AG04450 (cell line): ENCODE measurements at regions not wholly inside any gene's neighbourhood (a gene's known extent, or its start where the extent isn't known, plus 50 kb on each side); places are given as distances from the start of the nearest gene placed in this dataset.

Experiments
- CTCF ChIA-PET: fragments of 300-600, 350-600 bp; formaldehyde crosslinking; extraction: SDS; loops from one replicate; lab custom pipeline; 2022; ENCODE audit warnings: antibody characterized with exemption, inconsistent platforms; lab: Charles Lee
- POLR2A ChIA-PET: fragments of 350-600 bp; formaldehyde crosslinking; extraction: SDS; loops from one replicate; lab custom pipeline; 2021; ENCODE audit warnings: antibody characterized with exemption, inconsistent platforms; lab: Yijun Ruan, JAX
- DNase-seq: peaks from one replicate; pipeline ENCODE4 v3.0.0-alpha.2; 2011; ENCODE audit warnings: low read depth, low spot score
- H3K27ac ChIP-seq: one replicate; pipeline ENCODE4 v1.5.1; 2012; ENCODE audit warnings: low read depth, low read length, control low read depth
- H3K27me3 ChIP-seq: one replicate; pipeline ENCODE4 v1.6.0; 2012; ENCODE audit warnings: low read length; ENCODE audit not compliant: control insufficient read depth, insufficient read depth
- H3K4me3 ChIP-seq: 2 replicates; pipeline ENCODE4 v1.5.1; 2011; ENCODE audit warnings: mild to moderate bottlenecking, low read depth, low read length, control low read depth
- H3K9me3 ChIP-seq: 2 replicates; pipeline ENCODE4 v1.5.1; 2012; ENCODE audit warnings: low read length; ENCODE audit not compliant: control insufficient read depth, insufficient read depth
- TF ChIP-seq, protein P1 (sequence below): IDR thresholded peaks from 2 replicates; pipeline ENCODE4 v1.5.1; 2011; ENCODE audit warnings: low read depth, low read length, control low read depth, inconsistent platforms

DNA sequence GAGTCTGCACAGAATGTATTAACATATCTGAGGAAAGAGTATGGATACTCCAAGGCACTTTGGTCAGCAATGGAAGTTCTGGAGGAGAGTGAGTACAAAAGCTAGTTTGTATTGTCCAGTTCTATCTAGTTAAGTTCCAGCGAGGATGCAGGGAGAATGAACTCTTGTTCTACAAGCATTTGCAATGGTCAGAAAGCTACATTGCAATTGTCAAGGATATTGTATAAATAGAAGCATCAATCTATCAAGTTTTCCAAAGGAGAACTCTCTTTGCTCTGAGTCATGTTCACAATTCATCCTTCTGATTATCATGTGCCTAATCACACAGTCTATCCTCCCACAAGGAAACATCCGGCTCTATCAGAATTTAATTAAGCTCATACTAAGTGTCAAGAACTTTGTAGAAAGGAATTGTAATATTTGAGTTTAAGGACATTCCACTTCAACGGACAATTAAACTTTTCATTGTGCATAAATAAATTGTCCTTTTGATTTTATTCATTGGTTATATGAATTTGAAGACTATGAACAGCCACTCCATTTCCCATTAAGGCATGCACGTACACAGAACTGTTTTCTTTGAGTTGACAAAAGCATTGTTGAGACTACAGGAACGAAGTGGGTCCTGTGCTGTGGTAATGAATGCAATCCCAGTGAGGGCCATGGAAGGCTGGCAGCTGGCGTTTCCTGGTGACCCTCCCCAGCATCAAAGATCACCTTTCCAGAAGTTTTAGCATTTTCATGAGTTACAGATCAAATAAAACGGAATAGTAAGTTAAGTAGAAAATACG, 973.5 kb upstream of the GOT2 start:
- CTCF ChIA-PET = no interaction called here
- no peak overlapping the region for H3K27ac ChIP-seq
- TF ChIP-seq, protein P1, sequence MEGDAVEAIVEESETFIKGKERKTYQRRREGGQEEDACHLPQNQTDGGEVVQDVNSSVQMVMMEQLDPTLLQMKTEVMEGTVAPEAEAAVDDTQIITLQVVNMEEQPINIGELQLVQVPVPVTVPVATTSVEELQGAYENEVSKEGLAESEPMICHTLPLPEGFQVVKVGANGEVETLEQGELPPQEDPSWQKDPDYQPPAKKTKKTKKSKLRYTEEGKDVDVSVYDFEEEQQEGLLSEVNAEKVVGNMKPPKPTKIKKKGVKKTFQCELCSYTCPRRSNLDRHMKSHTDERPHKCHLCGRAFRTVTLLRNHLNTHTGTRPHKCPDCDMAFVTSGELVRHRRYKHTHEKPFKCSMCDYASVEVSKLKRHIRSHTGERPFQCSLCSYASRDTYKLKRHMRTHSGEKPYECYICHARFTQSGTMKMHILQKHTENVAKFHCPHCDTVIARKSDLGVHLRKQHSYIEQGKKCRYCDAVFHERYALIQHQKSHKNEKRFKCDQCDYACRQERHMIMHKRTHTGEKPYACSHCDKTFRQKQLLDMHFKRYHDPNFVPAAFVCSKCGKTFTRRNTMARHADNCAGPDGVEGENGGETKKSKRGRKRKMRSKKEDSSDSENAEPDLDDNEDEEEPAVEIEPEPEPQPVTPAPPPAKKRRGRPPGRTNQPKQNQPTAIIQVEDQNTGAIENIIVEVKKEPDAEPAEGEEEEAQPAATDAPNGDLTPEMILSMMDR = no peak
- POLR2A ChIA-PET = no interaction called here
- no peaks in the 10 kb centered on the region for H3K27me3 ChIP-seq
- no peak overlapping the region for H3K4me3 ChIP-seq
- DNase-seq = no peak
- H3K9me3 ChIP-seq = no peaks in the 10 kb centered on the region

DNA sequence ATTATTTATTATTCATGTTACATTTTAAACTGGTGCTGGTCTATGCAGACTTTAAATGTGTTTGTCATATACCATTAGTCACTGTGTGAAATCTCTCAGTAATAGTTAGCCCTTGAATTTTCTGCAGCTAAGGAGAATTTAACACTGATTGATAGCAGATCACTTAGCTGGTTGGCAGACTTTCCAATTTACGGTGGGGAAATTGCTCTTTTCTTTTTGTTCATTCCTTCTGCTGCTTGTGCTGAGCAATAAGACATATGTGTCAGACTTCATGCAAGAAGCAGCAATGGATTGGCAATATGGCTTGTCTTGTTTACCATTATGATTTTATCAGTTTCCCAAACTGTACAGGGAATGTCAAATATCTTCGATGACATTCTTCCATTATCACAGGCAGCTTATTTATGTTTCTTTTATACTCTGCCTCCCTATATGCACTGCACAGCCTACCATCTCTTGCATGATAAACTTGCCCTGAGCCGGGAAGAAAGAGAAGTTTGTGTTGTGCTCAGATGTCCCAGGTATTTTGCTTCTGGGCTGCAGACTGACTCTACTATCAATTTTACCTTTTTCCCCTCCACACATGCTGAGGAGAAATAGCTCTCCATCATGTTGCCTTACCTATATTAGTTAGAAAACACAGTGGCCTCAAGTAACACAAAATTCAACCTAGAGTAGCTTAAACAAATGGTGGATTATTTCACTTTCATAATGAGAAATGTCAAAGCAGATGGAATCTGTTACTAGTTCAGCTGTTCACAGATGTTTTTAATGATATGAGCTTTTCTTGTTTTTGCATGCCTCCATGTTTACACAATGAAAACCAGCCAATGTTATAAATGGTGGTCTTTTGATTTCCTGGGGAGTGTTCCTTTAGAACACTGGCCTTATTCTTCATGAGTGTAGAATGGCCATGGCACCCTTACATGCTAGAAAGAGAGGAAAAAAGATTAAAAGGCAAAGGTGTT, 968.1 kb upstream of the GOT2 start:
- ChIA-PET POLR2A (no interaction called here), CTCF (no interaction called here)
- H3K9me3 ChIP-seq = no peaks in the 10 kb centered on the region
- TF ChIP-seq, protein P1 = no peak
- no peak overlapping the region for H3K27ac ChIP-seq
- H3K27me3 ChIP-seq = no peaks in the 10 kb centered on the region
- no peak for DNase-seq
- no peak overlapping the region for H3K4me3 ChIP-seq

DNA sequence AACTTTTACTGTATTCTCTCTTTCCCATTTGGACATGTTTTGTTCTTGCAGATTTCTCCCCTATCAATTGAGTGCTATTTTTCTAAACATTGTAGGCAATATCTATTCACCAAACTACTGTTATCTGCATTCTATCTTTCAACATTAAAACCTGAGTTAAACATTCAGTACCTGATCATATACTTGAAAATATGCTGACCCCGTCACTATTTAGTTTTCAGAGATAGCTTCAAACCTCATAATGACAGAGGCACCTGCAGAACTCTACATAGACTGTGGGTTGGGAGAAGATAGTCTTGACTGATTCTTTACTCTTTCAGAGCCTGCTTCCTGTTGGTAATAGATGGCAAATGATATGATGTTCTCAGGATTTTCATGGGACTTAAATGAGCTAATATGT, 965.7 kb upstream of the GOT2 start:
- Histone ChIP-seq H3K27me3 (no peaks in the 10 kb centered on the region), H3K4me3 (no peak overlapping the region), H3K9me3 (no peaks in the 10 kb centered on the region), H3K27ac (no peak overlapping the region)
- TF ChIP-seq, protein P1 = no peak
- ChIA-PET CTCF (no interaction called here), POLR2A (no interaction called here)
- no peak for DNase-seq

DNA sequence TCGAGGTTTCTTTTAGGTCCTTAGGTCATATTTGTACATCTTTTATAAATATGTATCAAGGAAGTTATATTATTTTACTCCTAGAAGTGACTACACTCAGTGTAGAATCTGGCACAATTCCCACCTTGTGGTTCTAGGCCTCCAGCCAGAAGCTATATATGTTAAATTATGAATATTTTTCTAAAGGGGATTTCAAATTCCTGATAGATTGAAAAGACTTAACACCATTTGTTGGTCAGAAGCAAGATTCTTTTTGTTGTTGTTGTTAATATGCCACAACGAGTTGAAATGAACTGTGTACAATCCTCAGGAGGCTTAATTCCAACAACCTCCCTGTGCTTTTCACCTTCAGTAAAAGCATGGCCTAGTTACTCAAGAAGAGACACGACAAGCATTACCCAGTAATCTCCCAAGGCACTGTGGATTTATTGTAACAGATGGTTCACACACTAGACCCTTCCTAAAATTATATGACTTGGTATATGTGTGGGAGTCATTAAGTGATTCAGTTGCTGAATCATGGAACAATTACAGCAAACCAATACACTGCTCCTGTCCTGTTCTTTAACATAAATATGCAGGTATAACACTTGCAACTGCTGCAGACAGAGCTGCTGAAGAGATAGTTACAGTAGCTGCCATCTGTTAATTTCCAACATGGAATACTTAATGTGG, 964.4 kb upstream of the GOT2 start:
- H3K9me3 ChIP-seq = no peaks in the 10 kb centered on the region
- TF ChIP-seq, protein P1 = no peak
- no peaks in the 10 kb centered on the region for H3K27me3 ChIP-seq
- H3K4me3 ChIP-seq = no peak overlapping the region
- ChIA-PET CTCF (no interaction called here), POLR2A (no interaction called here)
- H3K27ac ChIP-seq = no peak overlapping the region
- no peak for DNase-seq
